Stimulated activated CD4-positive, alpha-beta T cell treated with anti-CD3 and anti-CD28 coated beads, Interleukin-4, amount 100 ng/mL, for 48 hours (primary cell): ENCODE measurements at regions not wholly inside any gene's neighbourhood (a gene's known extent, or its start where the extent isn't known, plus 50 kb on each side); places are given as distances from the start of the nearest gene placed in this dataset.

ENCODE experiments used
- DNase-seq, 2 donors: peaks; one replicate each; pipeline ENCODE4 v3.0.0-alpha.2; 2020; ENCODE audit warnings: low read depth in 2 of 2

GRCh38 chr17:52744179-52744578 is 585.7 kb upstream of the CA10 start:
- DNase-seq: no peak

- no peak for DNase-seq
Observed at GRCh38 chr17:52740006-52740405, 581.5 kb upstream of the CA10 start.

DNA sequence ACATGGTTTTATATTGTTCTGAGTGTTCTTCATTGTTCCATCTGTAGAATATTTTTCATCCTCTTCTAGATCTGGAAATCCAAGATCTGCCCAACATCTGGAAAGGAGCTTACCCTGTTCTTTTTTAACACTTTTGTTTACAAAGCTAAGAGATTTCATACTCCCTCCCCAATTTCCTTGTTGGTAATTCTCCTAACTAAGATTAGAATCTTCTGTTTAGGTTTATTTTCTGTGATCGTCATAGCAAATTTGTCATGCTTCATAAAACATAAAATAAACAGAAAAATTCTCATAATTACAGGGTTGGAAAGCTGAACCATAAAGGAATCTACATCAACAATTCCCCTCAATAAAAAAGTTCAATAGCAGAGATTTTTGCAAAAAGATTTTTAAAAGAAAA is 580.3 kb upstream of the CA10 start:
- DNase-seq: no peak

DNA sequence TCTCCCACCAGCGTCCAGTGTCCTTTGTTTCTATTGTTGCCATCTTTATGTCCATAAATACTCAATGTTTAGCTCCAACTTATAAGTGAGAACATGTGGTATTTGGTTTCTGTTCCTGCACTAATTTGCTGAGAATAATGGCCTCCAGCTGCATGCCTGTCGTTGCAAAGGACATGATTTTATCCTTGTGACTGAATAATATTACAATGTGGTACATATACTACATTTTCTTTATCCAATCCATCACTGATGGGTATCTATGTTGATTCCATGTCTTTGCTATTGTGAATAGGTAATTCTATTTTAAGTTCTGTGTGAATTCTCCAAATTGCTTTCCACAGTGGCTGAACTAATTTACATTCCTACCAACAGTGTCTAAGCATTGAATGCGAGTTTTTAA is 578.6 kb upstream of the CA10 start:
- no peak for DNase-seq

- DNase-seq: no peak
Observed at GRCh38 chr17:52732841-52733240, 574.3 kb upstream of the CA10 start.

DNA sequence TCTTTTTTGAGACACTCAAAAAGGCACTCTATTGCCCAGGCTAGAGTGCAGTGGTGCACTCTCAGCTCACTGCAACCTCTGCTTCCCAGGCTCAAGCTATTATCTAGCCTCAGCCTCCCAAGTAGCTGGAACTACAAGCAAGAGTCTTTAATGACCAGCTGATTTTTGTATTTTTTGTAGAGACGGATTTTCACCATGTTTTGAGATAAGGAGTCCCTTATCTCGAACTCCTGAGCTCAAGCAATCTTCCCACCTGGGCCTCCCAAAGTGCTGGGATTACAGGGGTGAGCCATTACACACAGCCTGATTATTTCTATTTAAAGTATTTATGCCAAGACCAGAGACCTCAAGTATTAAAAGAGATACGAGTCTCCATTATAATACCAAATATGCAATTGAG is 566.1 kb upstream of the CA10 start:
- no peak for DNase-seq

DNA sequence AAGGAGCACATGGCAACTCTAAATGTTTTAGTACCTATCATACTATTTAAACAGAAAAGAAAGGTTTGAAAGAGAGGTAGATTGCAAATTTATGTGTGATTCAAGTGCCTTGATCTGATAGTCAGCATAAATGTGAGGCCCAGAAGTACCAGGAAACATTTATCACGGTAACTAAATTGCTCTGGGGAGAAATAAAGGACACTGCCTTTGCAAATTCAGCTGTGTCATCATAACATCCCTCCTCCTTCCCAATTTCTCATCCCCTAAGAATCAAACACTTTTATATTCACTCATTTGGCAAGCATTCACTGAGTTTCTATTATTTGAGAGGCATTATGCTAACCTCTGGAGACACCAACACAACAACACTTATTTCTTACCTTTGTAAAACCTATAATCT is 563.4 kb upstream of the CA10 start:
- no peak for DNase-seq

GRCh38 chr17:52710363-52710901 is 551.9 kb upstream of the CA10 start:
- no peak for DNase-seq

DNA sequence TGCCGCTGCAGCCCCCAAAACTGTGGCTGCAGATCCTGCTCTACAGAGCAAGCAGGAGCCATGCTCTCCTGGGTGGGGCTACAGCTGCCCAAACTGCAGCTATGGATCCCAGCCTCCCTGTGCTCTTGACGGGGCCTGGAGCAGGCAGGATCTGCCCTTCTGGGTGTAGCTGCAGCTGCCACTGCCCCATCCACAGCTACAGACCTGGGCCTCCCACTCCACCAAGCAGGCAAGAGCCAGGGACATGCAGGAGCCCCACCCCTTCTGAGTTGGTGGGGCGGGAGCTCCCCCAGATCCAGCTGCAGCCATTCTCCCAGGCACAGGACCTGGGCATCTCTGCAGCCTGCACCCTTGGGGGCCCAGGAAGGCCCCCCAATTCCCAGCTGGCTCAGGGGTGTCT is 551.2 kb upstream of the CA10 start:
- DNase-seq: no peak

GRCh38 chr17:52696362-52696761 is 537.8 kb upstream of the CA10 start:
- DNase-seq: no peak

DNA sequence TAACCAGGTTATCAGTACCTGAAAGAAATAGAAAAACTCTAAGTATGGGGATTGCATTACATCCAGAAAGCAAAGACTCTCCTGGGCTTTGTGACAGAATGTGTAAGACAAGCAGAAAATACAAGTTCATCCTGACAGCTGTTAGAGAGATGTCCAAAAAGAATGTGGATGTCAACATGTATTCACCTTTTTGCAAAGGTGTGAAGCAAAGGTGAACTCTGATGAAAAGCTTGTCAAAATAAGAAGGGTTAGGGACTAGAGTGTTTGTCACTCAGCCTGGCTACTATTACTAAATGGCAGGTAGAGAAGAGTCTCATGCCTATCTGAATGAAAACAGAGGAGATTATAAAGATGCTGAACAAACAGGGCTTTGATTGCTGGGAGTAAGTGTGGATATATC is 527.6 kb upstream of the CA10 start:
- DNase-seq: no peak

DNA sequence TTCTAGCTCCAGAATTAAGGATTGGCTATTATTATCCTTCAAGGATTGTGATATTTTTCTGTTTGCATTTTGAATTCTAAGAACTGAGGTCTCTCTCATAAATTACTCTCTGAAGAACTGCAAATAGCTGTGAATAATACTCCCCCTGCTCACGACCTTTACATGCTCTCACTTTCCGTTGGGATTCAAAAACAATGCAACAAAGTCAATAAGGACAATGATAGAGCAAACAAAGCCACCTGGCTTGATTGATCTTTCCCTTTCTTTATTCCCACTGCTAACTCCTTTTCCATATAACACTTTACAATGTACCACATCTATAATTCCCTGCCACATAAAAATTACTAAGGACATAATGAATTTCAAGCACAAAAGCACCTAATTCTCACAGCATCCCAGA is 523.0 kb upstream of the CA10 start:
- no peak for DNase-seq

GRCh38 chr17:52678211-52678610 is 519.7 kb upstream of the CA10 start:
- no peak for DNase-seq

GRCh38 chr17:52674686-52675085 is 516.2 kb upstream of the CA10 start:
- no peak for DNase-seq

DNA sequence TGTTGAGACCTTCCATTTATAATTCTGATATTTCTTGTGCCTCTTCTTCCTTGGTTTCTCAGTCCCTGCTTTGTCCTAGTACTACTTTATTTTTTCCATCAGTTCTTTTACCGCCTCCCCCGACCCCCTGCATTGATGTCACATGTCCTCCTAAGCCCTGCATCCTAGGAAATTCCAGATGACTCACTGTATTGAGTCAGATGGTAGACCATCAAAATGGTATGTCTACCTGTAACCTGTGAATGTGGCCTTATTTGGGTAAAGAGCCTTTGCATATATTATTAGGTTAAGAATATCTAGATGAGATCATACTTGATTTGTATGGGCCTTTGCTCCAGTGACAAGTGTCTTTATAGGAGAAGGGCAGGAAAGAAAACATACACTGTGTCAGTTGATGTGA is 515.3 kb upstream of the CA10 start:
- DNase-seq: no peak

DNA sequence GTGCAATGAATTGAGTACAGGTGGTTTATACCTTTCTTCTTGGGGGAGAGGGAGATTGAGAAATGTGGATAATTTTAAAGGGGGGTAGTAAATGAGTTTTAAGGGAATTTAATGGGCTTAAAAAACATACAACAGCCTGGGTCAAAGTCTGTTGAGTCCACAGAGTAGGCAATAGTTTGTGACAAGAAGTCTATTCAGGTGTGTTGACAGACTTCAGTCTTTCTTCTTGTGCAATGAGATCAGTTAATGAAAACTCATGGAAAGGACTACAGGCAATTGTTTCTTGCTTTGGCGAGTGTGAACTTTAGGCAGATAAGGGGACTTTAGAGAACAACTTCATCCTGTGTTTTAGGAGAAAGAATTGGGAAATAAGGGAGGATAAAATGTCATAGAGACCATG is 507.8 kb upstream of the CA10 start:
- no peak for DNase-seq

GRCh38 chr17:52660692-52661091 is 502.2 kb upstream of the CA10 start:
- no peak for DNase-seq

- no peak for DNase-seq
Observed at GRCh38 chr17:52653014-52653413, 494.5 kb upstream of the CA10 start.

DNA sequence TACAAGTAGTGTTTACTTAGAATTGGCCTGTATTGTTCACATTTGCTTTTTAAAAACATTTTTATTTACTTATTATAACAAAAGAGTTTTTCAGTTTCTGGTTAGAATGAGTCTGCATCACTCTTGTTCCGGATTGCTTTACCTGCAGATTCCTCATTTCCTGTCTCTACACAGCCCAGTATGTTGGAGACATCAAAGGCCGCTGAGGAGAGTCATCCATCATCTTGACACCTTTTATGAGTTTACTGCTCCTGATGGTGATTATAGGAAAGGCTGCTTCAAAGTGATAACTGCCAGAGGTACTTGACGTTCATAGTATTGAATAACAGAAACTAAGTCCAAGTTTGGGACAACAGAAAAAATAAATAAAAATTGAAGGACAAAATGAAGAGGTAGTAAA is 490.5 kb upstream of the CA10 start:
- no peak for DNase-seq

DNA sequence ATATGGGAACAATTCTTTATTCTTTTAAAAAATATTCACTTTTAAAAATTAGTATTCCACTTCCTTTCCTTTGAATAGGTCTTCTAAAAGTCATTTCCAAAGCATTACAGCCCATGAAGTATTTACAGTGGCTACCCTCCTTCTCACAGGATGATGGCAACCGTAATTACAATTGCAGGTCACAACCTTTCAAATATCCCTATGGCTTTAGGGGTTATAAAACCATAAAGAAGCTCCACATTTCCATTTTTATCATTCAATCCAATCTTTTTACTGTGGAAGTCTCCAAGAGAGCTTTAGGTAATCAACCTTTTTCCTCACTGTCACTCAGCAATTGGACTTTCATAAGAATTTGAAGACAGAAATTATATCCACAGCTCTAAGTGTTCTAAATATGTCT is 488.9 kb upstream of the CA10 start:
- no peak for DNase-seq

GRCh38 chr17:52636443-52636842 is 477.9 kb upstream of the CA10 start:
- DNase-seq: no peak

- DNase-seq: no peak
Observed at GRCh38 chr17:52606590-52606989, 448.1 kb upstream of the CA10 start.

DNA sequence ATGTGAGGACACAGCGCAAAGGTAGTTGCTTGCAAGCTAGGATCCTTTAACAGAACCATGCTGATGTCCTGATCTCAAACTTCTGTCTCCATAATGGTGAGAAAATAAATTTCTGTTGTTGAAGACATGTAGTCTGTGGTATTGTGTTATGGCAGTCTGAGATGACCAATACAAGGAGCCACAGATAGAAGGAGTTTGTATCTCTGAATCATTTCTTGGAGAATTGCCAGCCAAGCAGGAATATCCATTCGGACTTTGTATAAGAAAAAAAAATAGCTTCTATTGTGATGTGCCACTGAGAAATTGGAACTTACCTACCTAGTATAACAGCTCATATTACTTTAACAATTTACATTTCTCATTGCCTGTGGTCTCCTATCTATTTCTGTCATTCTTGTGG is 447.6 kb upstream of the CA10 start:
- DNase-seq: no peak

DNA sequence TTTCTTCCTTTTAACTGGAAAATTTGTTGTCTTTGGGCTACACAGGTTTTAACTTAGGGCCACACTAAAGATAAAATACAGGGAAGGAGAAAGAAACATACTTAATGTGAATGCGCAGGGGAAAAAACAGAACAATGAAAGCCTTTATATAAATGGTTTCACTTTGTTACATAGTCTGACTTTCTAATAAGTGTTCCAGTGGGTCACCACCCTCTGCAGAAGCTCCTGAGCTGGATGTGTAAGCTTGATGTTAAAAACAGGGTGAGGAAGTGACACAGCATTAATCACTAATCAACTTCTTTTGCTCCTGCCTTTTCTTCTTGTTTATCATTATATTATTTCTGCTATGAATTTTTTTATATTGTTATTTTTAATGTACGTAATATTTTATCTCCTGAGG is 445.6 kb upstream of the CA10 start:
- DNase-seq: no peak
